ENCODE measurements at regions not wholly inside any gene's neighbourhood (a gene's known extent, or its start where the extent isn't known, plus 50 kb on each side); places are given as distances from the start of the nearest gene placed in this dataset.
"Not testable (repeated sequence)": the region's sequence is repeated elsewhere in the genome, so short reads cannot be mapped to it uniquely, and the experiment has no call there.

DNA sequence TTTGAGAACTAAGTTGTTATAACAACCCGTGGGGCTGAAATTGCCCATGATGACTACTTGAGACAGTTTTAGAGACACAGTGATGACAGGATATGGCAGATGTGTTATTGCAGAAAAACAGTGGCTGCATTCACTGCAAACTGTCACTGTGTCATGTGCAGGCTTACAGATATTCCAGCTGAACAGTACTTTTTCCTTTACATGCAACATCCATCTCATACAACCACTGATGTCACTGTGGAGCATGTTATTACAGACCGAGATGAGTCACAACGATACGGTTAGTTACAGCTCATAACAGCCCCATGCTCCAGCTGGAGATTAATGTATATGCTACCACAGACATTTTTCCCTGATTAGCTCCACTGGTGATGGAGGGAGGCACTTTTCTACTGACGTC is 207.4 kb downstream of the TMA16 start:
- TF ChIP-seq, protein P1, sequence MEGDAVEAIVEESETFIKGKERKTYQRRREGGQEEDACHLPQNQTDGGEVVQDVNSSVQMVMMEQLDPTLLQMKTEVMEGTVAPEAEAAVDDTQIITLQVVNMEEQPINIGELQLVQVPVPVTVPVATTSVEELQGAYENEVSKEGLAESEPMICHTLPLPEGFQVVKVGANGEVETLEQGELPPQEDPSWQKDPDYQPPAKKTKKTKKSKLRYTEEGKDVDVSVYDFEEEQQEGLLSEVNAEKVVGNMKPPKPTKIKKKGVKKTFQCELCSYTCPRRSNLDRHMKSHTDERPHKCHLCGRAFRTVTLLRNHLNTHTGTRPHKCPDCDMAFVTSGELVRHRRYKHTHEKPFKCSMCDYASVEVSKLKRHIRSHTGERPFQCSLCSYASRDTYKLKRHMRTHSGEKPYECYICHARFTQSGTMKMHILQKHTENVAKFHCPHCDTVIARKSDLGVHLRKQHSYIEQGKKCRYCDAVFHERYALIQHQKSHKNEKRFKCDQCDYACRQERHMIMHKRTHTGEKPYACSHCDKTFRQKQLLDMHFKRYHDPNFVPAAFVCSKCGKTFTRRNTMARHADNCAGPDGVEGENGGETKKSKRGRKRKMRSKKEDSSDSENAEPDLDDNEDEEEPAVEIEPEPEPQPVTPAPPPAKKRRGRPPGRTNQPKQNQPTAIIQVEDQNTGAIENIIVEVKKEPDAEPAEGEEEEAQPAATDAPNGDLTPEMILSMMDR (conservative IDR thresholded peaks at IDR 0.05; ENCODE audit: low read depth, low read length), result no peak
- DNase-seq (ENCODE audit: low read depth), result no peak
- H3K4me3 ChIP-seq (ENCODE audit: low read depth, low read length), result no peak overlapping the region

GRCh38 chr4:163702736-163703135 is 208.2 kb downstream of the TMA16 start:
- no peak overlapping the region for H3K4me3 ChIP-seq (ENCODE audit: low read depth, low read length)
- no peak for DNase-seq (ENCODE audit: low read depth)
- TF ChIP-seq, protein P1 (conservative IDR thresholded peaks at IDR 0.05; ENCODE audit: low read depth, low read length), result no peak

- TF ChIP-seq, protein P1 (conservative IDR thresholded peaks at IDR 0.05; ENCODE audit: low read depth, low read length), result no peak
- DNase-seq (ENCODE audit: low read depth), result no peak
- H3K4me3 ChIP-seq (ENCODE audit: low read depth, low read length), result no peak overlapping the region
Observed at GRCh38 chr4:163703251-163703650, 208.8 kb downstream of the TMA16 start.

- no peak overlapping the region for H3K4me3 ChIP-seq (ENCODE audit: low read depth, low read length)
- TF ChIP-seq, protein P1 (conservative IDR thresholded peaks at IDR 0.05; ENCODE audit: low read depth, low read length), result no peak
- DNase-seq (ENCODE audit: low read depth), result no peak
Observed at GRCh38 chr4:163707873-163708272, 213.4 kb downstream of the TMA16 start.

DNA sequence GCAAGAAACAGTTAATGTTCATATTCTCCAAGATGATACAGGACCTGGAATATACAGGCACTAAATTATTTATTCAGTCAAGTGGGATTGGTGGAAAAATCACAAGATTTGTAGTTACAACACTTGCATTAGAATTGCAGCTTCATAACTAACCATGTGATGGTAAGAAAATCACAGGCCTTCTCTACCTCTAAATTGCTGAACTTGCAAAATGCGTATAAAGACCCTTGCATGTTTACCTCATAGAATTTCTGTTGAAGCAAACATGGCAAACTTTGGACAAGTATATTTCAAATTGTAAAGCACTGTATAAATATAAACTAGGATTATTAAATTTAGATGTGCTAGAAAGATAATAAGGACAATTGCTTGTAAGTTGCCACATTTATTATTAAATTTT is 215.1 kb downstream of the TMA16 start:
- H3K4me3 ChIP-seq (ENCODE audit: low read depth, low read length), result no peak overlapping the region
- DNase-seq (ENCODE audit: low read depth), result no peak
- TF ChIP-seq, protein P1 (conservative IDR thresholded peaks at IDR 0.05; ENCODE audit: low read depth, low read length), result no peak

DNA sequence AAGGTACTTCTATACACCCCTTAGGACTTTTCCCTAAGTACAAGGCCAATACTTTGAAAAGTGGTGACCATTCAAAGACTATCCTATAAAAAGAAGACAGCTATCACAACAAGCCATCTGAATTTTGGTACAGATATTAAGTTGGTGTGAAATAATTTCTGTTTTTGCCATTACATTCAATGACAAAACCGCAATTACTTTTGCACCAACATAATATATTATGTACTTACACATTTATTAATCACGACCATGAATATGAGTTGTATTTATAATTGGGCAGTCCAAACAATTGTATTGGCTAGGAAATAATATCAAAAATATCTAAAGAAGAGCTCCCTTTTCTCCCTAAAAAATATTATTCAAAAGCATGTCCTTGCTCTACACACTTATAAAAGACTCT is 215.7 kb downstream of the TMA16 start:
- H3K4me3 ChIP-seq (ENCODE audit: low read depth, low read length), result no peak overlapping the region
- no peak for DNase-seq (ENCODE audit: low read depth)
- TF ChIP-seq, protein P1 (conservative IDR thresholded peaks at IDR 0.05; ENCODE audit: low read depth, low read length), result no peak

DNA sequence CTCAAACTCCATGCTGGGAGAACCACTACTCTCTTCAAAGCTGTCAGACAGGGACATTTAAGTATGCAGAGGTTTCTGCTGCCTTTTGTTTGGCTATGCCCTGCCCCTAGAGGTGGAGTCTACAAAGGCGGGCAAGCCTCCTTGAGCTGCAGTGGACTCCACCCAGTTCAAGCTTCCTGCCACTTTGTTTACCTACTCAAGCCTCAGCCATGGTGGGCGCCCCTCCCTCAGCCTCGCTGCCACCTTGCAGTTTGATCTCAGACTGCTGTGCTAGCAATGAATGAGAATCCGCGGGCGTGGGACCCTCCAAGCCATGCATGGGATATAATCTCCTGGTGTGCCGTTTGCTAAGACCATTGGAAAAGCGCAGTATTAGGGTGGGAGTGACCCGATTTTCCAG is 230.0 kb downstream of the TMA16 start:
- H3K4me3 ChIP-seq (ENCODE audit: low read depth, low read length); DNase-seq (ENCODE audit: low read depth): not testable (repeated sequence)

- H3K4me3 ChIP-seq (ENCODE audit: low read depth, low read length), result no peak overlapping the region
- TF ChIP-seq, protein P1 (conservative IDR thresholded peaks at IDR 0.05; ENCODE audit: low read depth, low read length), result no peak
- no peak for DNase-seq (ENCODE audit: low read depth)
Observed at GRCh38 chr4:163726641-163727040, 232.2 kb downstream of the TMA16 start.
